ENCODE measurements at regions not wholly inside any gene's neighbourhood (a gene's known extent, or its start where the extent isn't known, plus 50 kb on each side); places are given as distances from the start of the nearest gene placed in this dataset.

DNA sequence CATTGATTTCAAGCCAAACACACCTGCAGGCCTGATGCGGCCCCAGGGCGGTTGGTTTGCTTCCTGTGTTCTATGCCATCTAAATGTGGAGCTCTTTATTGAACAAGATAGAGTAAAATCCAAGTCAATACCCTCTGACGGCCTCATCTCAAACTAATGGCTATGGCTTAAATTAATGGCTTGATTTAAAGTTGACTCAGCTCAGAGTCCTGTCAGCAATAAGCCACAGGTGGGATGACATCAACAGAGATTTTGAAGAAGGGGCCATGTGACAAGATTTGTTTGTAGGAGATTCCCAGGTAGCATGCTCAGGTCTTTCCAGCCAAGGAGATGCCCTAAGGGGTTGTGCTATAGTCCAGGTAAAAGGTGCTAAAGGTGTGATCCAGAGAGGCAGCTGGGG, 66.7 kb upstream of the ZNF32 start:
- H3K27ac ChIP-seq, result no peak overlapping the region
- intact Hi-C loops (cut with DNase I), result no loop called here
- no peak for TF ChIP-seq POLR2A (IDR thresholded peaks at IDR 0.05)
- TF ChIP-seq, protein P1, sequence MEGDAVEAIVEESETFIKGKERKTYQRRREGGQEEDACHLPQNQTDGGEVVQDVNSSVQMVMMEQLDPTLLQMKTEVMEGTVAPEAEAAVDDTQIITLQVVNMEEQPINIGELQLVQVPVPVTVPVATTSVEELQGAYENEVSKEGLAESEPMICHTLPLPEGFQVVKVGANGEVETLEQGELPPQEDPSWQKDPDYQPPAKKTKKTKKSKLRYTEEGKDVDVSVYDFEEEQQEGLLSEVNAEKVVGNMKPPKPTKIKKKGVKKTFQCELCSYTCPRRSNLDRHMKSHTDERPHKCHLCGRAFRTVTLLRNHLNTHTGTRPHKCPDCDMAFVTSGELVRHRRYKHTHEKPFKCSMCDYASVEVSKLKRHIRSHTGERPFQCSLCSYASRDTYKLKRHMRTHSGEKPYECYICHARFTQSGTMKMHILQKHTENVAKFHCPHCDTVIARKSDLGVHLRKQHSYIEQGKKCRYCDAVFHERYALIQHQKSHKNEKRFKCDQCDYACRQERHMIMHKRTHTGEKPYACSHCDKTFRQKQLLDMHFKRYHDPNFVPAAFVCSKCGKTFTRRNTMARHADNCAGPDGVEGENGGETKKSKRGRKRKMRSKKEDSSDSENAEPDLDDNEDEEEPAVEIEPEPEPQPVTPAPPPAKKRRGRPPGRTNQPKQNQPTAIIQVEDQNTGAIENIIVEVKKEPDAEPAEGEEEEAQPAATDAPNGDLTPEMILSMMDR (IDR thresholded peaks at IDR 0.05), result no peak
- 91 to 96% (median 95%) methylated on average over 3 of the region's 3 CpGs for WGBS, 4 donors
- no peak for ATAC-seq
- peaks cover 0 to 6% (median 0%) of the 10 kb centered on the region in 12 donors for H3K9me3 ChIP-seq
- DNase-seq, result no peak
- H3K4me1 ChIP-seq, result no peaks in the 10 kb centered on the region
- no peaks in the 10 kb centered on the region for H3K27me3 ChIP-seq
- H3K4me3 ChIP-seq, result no peak overlapping the region
- H3K36me3 ChIP-seq, result no peaks in the 10 kb centered on the region

DNA sequence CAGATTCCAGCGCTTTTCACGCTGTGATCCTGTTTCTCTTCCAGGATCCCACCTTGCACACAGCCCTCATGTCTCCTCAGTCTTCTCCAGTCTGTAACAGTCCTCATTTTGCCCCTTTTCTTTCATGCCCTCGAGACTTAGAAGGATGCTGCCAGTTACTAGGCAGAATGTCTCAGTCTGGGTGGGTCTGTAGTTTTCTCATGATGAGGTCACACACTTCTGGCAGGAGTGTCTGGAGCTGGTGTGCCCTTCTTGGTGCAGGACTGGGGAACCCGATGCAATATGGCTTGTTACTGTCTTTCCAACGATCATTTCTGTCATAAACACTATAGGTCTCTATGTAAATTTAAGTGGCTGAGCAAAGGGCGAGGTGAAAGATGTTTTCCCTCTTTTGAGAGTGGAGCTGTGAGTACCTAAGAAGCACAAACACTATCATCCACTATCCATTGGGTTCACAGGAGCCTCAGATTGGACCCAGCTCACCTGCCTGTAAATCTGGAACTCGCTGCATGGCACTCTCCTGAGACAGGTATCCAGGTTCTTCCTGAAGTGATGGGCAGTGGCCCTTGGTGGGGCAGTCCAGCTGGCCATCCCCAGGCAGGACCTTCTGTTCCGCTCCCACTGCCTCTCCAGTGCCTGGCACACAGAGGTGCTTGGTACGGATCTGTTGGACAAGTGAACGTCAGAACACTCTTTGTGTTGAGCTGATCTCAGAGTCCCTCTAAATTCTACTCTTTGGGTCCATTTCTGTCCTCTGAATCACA, 64.3 kb upstream of the ZNF32 start:
- TF ChIP-seq POLR2A (IDR thresholded peaks at IDR 0.05), result no peak
- TF ChIP-seq, protein P1 (IDR thresholded peaks at IDR 0.05), result no peak
- no peak for ATAC-seq
- Histone ChIP-seq H3K9me3 (peaks cover 0 to 6% (median 0%) of the 10 kb centered on the region in 12 donors), H3K27ac (no peak overlapping the region), H3K36me3 (no peaks in the 10 kb centered on the region), H3K27me3 (no peaks in the 10 kb centered on the region), H3K4me3 (no peak overlapping the region), H3K4me1 (peaks cover 0 to 9% (median 3%) of the 10 kb centered on the region in 12 donors)
- 90 to 95% (median 93%) methylated on average over 10 of the region's 10 CpGs for WGBS, 4 donors
- intact Hi-C loops (cut with DNase I), result no loop called here
- no peak for DNase-seq

DNA sequence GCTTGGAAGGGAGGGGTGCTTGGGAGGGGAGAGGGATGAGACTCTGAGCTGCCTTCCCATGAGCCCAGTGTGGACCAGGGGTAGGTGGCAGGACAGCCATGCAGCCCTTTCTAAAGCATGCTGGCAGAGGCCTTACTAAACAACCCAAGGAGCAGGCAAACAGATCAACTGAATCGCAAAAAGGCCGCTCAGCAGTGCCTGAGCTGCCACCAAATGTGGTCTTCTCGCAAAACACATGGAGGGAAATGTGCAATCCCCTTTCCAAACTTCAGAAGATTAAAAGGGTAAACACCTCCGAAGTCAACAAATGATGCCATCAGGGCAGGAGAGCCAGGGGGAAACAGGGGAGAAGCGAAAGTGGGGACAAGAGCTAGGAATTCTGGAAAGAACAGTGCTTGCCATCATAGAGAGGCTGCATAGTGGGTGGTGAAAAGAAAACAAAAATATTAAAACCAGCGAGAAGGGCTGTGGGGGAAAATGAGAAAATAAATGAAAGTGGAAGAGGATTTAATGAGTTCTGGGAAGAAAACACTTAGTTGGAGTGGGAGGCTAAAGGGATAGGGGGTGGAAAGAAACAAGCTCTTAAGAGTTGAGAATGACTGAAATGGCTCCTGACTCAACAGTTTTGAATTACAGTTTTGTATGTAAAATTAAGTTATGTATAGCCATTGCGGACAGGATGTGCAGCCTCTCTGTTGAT, 62.2 kb upstream of the ZNF32 start:
- no peak overlapping the region for H3K27ac ChIP-seq
- 94 to 96% (median 96%) methylated on average over 7 of the region's 7 CpGs for WGBS, 4 donors
- H3K4me1 ChIP-seq, result peaks cover 0 to 24% (median 9%) of the 10 kb centered on the region in 12 donors
- no peaks in the 10 kb centered on the region for H3K9me3 ChIP-seq
- intact Hi-C loops (cut with DNase I), result no loop called here
- no peak for DNase-seq
- no peak for ATAC-seq
- H3K4me3 ChIP-seq, result no peak overlapping the region
- TF ChIP-seq, protein P1 (IDR thresholded peaks at IDR 0.05), result no peak
- no peak for TF ChIP-seq POLR2A (IDR thresholded peaks at IDR 0.05)
- no peaks in the 10 kb centered on the region for H3K27me3 ChIP-seq
- H3K36me3 ChIP-seq, result no peaks in the 10 kb centered on the region

DNA sequence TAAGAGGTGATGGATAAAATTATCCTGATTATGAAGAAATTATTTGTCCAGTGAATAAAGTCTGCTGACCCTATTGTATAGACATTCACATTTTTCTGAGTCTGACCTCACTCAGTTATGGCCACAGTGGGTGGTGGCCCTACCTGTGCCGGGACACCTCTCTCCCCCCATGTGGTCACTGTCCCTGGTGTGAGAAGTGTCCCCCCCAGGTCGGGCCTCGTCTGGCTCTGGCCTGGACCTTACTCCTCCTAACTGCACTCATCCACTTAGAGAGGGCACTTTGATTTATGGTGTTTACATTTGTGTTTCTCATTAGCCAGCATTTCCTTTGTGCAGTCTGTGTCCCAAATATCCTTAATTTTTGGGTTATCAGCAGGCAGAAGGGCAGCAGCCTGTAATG, 59.6 kb upstream of the ZNF32 start:
- 69 to 79% (median 70%) methylated on average over 3 of the region's 3 CpGs for WGBS, 4 donors
- intact Hi-C loops (cut with DNase I), result no loop called here
- Histone ChIP-seq H3K27me3 (no peaks in the 10 kb centered on the region), H3K9me3 (no peaks in the 10 kb centered on the region), H3K36me3 (no peaks in the 10 kb centered on the region), H3K4me3 (no peak overlapping the region), H3K4me1 (peaks cover 0 to 38% (median 15%) of the 10 kb centered on the region in 12 donors), H3K27ac (peak overlapping the region; percentile 61 to 93 (median 76))
- DNase-seq, result no peak
- TF ChIP-seq, protein P1 (IDR thresholded peaks at IDR 0.05), result no peak
- no peak for TF ChIP-seq POLR2A (IDR thresholded peaks at IDR 0.05)
- ATAC-seq, result peak in 1 of 4 donors; percentile 24
